ENCODE measurements at regions not wholly inside any gene's neighbourhood (a gene's known extent, or its start where the extent isn't known, plus 50 kb on each side); places are given as distances from the start of the nearest gene placed in this dataset.
"Not testable (repeated sequence)": the region's sequence is repeated elsewhere in the genome, so short reads cannot be mapped to it uniquely, and the experiment has no call there.

- not testable (repeated sequence) for TF ChIP-seq BHLHE40 (IDR thresholded peaks at IDR 0.05; ENCODE audit: borderline replicate concordance); CTBP1 (IDR thresholded peaks at IDR 0.05; ENCODE audit: borderline replicate concordance); SUZ12 (IDR thresholded peaks at IDR 0.05)
Measured at GRCh38 chr10:125404902-125405301, 244.5 kb upstream of the CTBP2 start.
